A673 (cell line): ENCODE measurements at regions not wholly inside any gene's neighbourhood (a gene's known extent, or its start where the extent isn't known, plus 50 kb on each side); places are given as distances from the start of the nearest gene placed in this dataset.
A peak's percentile ranks its signal among the peaks of the same experiment; 100 is the strongest.

Experiments
- BruUV-seq: library from RNA; stranded (reverse); fragments of 400-500 nt; replicated peaks from 2 replicates; lab custom pipeline; 2021; lab: Mats Ljungman, UMichigan
- CTCF ChIA-PET: fragments of 300-600 bp; sonication (Branson Sonifier 250); formaldehyde crosslinking; loops from one replicate; lab custom pipeline; 2022; ENCODE audit warnings: antibody characterized with exemption; lab: Charles Lee
- POLR2A ChIA-PET: fragments of 300-600 bp; sonication (Branson Sonifier 250); formaldehyde crosslinking; loops from one replicate; lab custom pipeline; 2022; ENCODE audit warnings: antibody characterized with exemption; ENCODE audit not compliant: low non-redundant PET; lab: Charles Lee
- DNase-seq: peaks from one replicate; pipeline ENCODE4 v3.0.0-alpha.2; 2015; ENCODE audit warnings: low spot score
- H3K27ac ChIP-seq: fragments of 200-600 bp; sonication (generic); 2 replicates; pipeline ENCODE4 v1.5.1; 2016; ENCODE audit warnings: mixed run types, low read depth, mild to moderate bottlenecking, mixed read lengths, antibody characterized with exemption, low read length; ENCODE audit not compliant: poor library complexity, severe bottlenecking
- H3K27me3 ChIP-seq: fragments of 200-600 bp; sonication (generic); replicated peaks from 2 replicates; pipeline ENCODE4 v1.6.1; 2017; ENCODE audit warnings: mixed run types, low read depth, mild to moderate bottlenecking, mixed read lengths, antibody characterized with exemption, low read length; ENCODE audit not compliant: insufficient read depth, poor library complexity
- H3K36me3 ChIP-seq: fragments of 200-600 bp; sonication (generic); 2 replicates; pipeline ENCODE4 v1.6.1; 2016; ENCODE audit warnings: mixed run types, mild to moderate bottlenecking, mixed read lengths, antibody characterized with exemption, low read length; ENCODE audit not compliant: insufficient read depth, poor library complexity, severe bottlenecking
- H3K4me1 ChIP-seq: fragments of 200-600 bp; sonication (generic); 2 replicates; pipeline ENCODE4 v1.6.1; 2017; ENCODE audit warnings: mixed run types, mild to moderate bottlenecking, mixed read lengths, antibody characterized with exemption, low read length; ENCODE audit not compliant: insufficient read depth, poor library complexity, severe bottlenecking
- H3K4me3 ChIP-seq: fragments of 200-600 bp; sonication (generic); 2 replicates; pipeline ENCODE4 v1.5.1; 2016; ENCODE audit warnings: low read depth, mixed run types, mild to moderate bottlenecking, mixed read lengths, low read length; ENCODE audit not compliant: poor library complexity, severe bottlenecking
- H3K9me3 ChIP-seq: fragments of 200-600 bp; sonication (generic); 2 replicates; pipeline ENCODE4 v1.6.1; 2016; ENCODE audit warnings: mixed run types, low read depth, mild to moderate bottlenecking, mixed read lengths, antibody characterized with exemption, low read length; ENCODE audit not compliant: poor library complexity, severe bottlenecking
- CTCF ChIP-seq: fragments of 300-800, 200-600 bp; sonication (generic); conservative IDR thresholded peaks from 2 replicates; pipeline ENCODE4 v1.5.1; 2017; ENCODE audit warnings: low read depth, mild to moderate bottlenecking, antibody characterized with exemption, low read length, moderate library complexity, mixed read lengths
- EZH2 ChIP-seq: fragments of 200-600 bp; sonication (generic); IDR thresholded peaks from 2 replicates; pipeline ENCODE4 v1.6.1; 2017; ENCODE audit warnings: borderline replicate concordance, low read depth, mild to moderate bottlenecking, mixed read lengths, antibody characterized with exemption, low read length; ENCODE audit not compliant: poor library complexity, severe bottlenecking
- intact Hi-C: fragments of 100-400 bp; cut with micrococcal nuclease; formaldehyde crosslinking; loops from one replicate; pipeline ENCODE4 v1.10.0; 2022; ENCODE audit not compliant: unreplicated experiment

DNA sequence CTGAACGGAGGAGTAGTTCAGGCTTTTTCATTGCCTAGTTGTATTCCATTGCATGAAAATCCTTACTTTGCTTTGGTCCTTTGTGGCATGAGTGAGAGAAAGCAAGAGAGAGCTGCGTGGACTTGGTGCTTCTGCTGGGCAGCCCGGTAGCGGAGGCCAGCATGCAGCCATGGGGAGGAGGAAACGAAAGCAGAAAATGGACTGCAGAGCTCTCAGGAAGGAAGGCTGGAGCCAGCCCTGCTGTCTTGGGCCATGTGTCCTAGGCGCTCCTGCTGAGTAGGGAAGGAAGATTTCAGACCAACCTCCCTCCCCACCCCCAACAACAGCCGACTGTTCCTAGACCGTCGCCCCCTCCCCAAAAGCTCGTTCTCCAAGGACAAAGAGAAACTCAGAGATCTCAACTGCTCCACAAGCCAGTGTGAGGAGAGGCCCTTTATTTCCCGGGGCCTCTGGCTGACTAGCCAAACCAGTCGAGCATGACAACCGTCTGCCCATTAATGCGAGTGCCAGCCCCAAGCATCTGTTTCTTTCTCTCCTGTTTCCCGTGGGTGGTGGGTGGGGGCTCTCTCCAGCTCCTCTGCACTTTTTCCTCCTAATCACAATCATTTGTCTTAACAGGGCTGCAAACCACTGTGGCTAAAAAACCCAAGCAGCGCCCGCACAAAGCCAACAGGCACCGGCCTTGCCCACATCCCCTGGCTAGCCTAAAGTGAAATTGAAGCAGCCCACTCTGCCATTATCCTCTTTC lies 66.8 kb upstream of the FZD7 start:
- Histone ChIP-seq H3K4me1 (peaks cover 27% of the 10 kb centered on the region), H3K4me3 (no peak overlapping the region), H3K36me3 (no peaks in the 10 kb centered on the region), H3K27ac (no peak overlapping the region), H3K27me3 (no peaks in the 10 kb centered on the region), H3K9me3 (no peaks in the 10 kb centered on the region)
- TF ChIP-seq CTCF (no peak), EZH2 (no peak)
- POLR2A ChIA-PET: interaction anchor here (0.6 kb wide), 1 partner anchor 16 kb away, joined by 9 read pairs; no protein-coding TSS in a partner anchor
- BruUV-seq: no TSS peak
- DNase-seq: peak; percentile 33
- intact Hi-C loops: no loop called here
- CTCF ChIA-PET: interaction anchor here (0.6 kb wide), 1 partner anchor 38 kb away, joined by 3 read pairs; no protein-coding TSS in a partner anchor

DNA sequence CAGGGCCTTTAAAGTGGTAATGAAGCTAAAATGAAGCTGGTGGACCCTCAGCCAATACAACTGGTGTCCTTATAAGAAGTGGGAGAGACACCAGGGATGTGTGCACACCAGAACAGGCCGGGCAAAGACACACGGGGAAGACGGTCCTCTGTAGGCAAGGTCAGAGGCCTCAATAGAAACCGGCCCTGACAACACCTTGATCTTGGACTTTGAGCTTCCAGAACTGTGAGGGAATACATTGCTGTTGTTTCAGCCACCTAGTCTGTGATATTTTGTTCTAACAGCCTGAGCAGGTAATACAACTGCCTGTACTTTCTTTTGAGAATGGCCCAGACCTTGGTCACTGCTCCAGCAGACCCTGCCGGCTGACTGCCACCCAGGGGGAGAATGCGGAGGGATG lies 65.6 kb upstream of the FZD7 start:
- peaks cover 27% of the 10 kb centered on the region for H3K4me1 ChIP-seq
- ChIA-PET CTCF (no interaction called here), POLR2A (no interaction called here)
- H3K36me3 ChIP-seq: no peaks in the 10 kb centered on the region
- no peaks in the 10 kb centered on the region for H3K9me3 ChIP-seq
- intact Hi-C loops: no loop called here
- no TSS peak for BruUV-seq
- no peak overlapping the region for H3K4me3 ChIP-seq
- H3K27ac ChIP-seq: no peak overlapping the region
- TF ChIP-seq EZH2 (no peak), CTCF (no peak)
- DNase-seq: no peak
- no peaks in the 10 kb centered on the region for H3K27me3 ChIP-seq

GRCh38 chr2:201968476-201968875 lies 65.2 kb upstream of the FZD7 start:
- CTCF ChIA-PET: no interaction called here
- no peak for TF ChIP-seq CTCF
- no peak for TF ChIP-seq EZH2
- no peak for DNase-seq
- BruUV-seq: no TSS peak
- no peaks in the 10 kb centered on the region for H3K36me3 ChIP-seq
- intact Hi-C loops: no loop called here
- peaks cover 27% of the 10 kb centered on the region for H3K4me1 ChIP-seq
- no peaks in the 10 kb centered on the region for H3K9me3 ChIP-seq
- H3K27me3 ChIP-seq: no peaks in the 10 kb centered on the region
- no peak overlapping the region for H3K27ac ChIP-seq
- no peak overlapping the region for H3K4me3 ChIP-seq
- POLR2A ChIA-PET: no interaction called here
